ENCODE measurements at regions not wholly inside any gene's neighbourhood (a gene's known extent, or its start where the extent isn't known, plus 50 kb on each side); places are given as distances from the start of the nearest gene placed in this dataset.

- TF ChIP-seq, protein P1, sequence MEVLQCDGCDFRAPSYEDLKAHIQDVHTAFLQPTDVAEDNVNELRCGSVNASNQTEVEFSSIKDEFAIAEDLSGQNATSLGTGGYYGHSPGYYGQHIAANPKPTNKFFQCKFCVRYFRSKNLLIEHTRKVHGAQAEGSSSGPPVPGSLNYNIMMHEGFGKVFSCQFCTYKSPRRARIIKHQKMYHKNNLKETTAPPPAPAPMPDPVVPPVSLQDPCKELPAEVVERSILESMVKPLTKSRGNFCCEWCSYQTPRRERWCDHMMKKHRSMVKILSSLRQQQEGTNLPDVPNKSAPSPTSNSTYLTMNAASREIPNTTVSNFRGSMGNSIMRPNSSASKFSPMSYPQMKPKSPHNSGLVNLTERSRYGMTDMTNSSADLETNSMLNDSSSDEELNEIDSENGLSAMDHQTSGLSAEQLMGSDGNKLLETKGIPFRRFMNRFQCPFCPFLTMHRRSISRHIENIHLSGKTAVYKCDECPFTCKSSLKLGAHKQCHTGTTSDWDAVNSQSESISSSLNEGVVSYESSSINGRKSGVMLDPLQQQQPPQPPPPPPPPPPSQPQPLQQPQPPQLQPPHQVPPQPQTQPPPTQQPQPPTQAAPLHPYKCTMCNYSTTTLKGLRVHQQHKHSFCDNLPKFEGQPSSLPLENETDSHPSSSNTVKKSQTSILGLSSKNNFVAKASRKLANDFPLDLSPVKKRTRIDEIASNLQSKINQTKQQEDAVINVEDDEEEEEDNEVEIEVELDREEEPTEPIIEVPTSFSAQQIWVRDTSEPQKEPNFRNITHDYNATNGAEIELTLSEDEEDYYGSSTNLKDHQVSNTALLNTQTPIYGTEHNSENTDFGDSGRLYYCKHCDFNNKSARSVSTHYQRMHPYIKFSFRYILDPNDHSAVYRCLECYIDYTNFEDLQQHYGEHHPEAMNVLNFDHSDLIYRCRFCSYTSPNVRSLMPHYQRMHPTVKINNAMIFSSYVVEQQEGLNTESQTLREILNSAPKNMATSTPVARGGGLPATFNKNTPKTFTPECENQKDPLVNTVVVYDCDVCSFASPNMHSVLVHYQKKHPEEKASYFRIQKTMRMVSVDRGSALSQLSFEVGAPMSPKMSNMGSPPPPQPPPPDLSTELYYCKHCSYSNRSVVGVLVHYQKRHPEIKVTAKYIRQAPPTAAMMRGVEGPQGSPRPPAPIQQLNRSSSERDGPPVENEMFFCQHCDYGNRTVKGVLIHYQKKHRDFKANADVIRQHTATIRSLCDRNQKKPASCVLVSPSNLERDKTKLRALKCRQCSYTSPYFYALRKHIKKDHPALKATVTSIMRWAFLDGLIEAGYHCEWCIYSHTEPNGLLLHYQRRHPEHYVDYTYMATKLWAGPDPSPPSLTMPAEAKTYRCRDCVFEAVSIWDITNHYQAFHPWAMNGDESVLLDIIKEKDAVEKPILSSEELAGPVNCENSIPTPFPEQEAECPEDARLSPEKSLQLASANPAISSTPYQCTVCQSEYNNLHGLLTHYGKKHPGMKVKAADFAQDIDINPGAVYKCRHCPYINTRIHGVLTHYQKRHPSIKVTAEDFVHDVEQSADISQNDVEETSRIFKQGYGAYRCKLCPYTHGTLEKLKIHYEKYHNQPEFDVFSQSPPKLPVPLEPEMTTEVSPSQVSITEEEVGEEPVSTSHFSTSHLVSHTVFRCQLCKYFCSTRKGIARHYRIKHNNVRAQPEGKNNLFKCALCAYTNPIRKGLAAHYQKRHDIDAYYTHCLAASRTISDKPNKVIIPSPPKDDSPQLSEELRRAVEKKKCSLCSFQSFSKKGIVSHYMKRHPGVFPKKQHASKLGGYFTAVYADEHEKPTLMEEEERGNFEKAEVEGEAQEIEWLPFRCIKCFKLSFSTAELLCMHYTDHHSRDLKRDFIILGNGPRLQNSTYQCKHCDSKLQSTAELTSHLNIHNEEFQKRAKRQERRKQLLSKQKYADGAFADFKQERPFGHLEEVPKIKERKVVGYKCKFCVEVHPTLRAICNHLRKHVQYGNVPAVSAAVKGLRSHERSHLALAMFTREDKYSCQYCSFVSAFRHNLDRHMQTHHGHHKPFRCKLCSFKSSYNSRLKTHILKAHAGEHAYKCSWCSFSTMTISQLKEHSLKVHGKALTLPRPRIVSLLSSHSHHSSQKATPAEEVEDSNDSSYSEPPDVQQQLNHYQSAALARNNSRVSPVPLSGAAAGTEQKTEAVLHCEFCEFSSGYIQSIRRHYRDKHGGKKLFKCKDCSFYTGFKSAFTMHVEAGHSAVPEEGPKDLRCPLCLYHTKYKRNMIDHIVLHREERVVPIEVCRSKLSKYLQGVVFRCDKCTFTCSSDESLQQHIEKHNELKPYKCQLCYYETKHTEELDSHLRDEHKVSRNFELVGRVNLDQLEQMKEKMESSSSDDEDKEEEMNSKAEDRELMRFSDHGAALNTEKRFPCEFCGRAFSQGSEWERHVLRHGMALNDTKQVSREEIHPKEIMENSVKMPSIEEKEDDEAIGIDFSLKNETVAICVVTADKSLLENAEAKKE (CRISPR knock-in tag; IDR thresholded peaks at IDR 0.05): no peak
- TF ChIP-seq CREB1 (CRISPR knock-in tag; IDR thresholded peaks at IDR 0.05; ENCODE audit: low read depth): no peak
- TF ChIP-seq EZH2phosphoT487 (IDR thresholded peaks at IDR 0.05; ENCODE audit: unreplicated experiment): no peak
These were observed 518.9 kb downstream of the BCKDHB start (continued) for GRCh38 chr6:80625405-80625804.

- no peaks in the 10 kb centered on the region for H3F3A ChIP-seq (replicated peaks; ENCODE audit: low read depth)
These were observed 516.8 kb downstream of the BCKDHB start for GRCh38 chr6:80623066-80623815.

More at GRCh38 chr6:80623066-80623815, 516.8 kb downstream of the BCKDHB start:
- H3K4me2 ChIP-seq: no peak overlapping the region
- TF ChIP-seq POLR2AphosphoS5 (IDR thresholded peaks at IDR 0.05; ENCODE audit: low read depth): no peak
- TF ChIP-seq EZH2phosphoT487 (IDR thresholded peaks at IDR 0.05; ENCODE audit: unreplicated experiment): no peak
- TF ChIP-seq CTCF (conservative IDR thresholded peaks at IDR 0.05; ENCODE audit: low read depth in 2 of 2): no peak
- H3K27ac ChIP-seq (ENCODE audit: low read depth): no peak overlapping the region
- H3K36me3 Mint-ChIP-seq (ENCODE audit: low read depth): 0 out of 3 replicates have a peak, but pooled peaks cover 2% of the 10 kb centered on the region
- no peaks in the 10 kb centered on the region for H3K4me1 Mint-ChIP-seq
- H3K27ac Mint-ChIP-seq: no peak overlapping the region
- no peaks in the 10 kb centered on the region for H3K4me1 ChIP-seq (ENCODE audit: insufficient read depth)
- H3K27me3 Mint-ChIP-seq (ENCODE audit: insufficient read depth, low read depth, poor library complexity): peaks cover 3% of the 10 kb centered on the region
- no peak overlapping the region for H2AFZ ChIP-seq
- DNase-seq (ENCODE audit: low spot score) (no peak), ATAC-seq (no peak)
- no peaks in the 10 kb centered on the region for H3K36me3 ChIP-seq (ENCODE audit: insufficient read depth)
- no peaks in the 10 kb centered on the region; the same call in 1 of the 2 replicates for H3K9me2 ChIP-seq (ENCODE audit: insufficient read depth)
- peaks cover 4% of the 10 kb centered on the region; the same call in 2 of the 3 replicates for H3K9me3 Mint-ChIP-seq
- no peak overlapping the region for H3K4me3 ChIP-seq
- no peaks in the 10 kb centered on the region for H3K27me3 ChIP-seq (ENCODE audit: insufficient read depth)
- no peaks in the 10 kb centered on the region for H4K20me1 ChIP-seq (replicated peaks; ENCODE audit: insufficient read depth)
- H3K4me3 Mint-ChIP-seq: no peak overlapping the region
- no peaks in the 10 kb centered on the region for H3K79me2 ChIP-seq (replicated peaks; ENCODE audit: insufficient read depth)

Data from GM23338 (cell line).